Mesendoderm (in vitro differentiated cells): ENCODE measurements at regions not wholly inside any gene's neighbourhood (a gene's known extent, or its start where the extent isn't known, plus 50 kb on each side); places are given as distances from the start of the nearest gene placed in this dataset.

Experiments used
- DNase-seq: peaks from one replicate; pipeline ENCODE4 v3.0.0; 2013
- H2AK5ac ChIP-seq: 2 replicates; pipeline ENCODE4 v1.6.1; 2013; ENCODE audit warnings: low read length, inconsistent platforms
- H2BK120ac ChIP-seq: 2 replicates; pipeline ENCODE4 v1.6.1; 2013; ENCODE audit warnings: low read depth, mild to moderate bottlenecking, low read length, moderate library complexity, mixed read lengths
- H2BK15ac ChIP-seq: replicated peaks from 2 replicates; pipeline ENCODE4 v1.6.1; 2013; ENCODE audit warnings: low read depth, mild to moderate bottlenecking, moderate library complexity
- H2BK5ac ChIP-seq: 2 replicates; pipeline ENCODE4 v1.6.1; 2013; ENCODE audit warnings: low read length, inconsistent platforms
- H3K18ac ChIP-seq: 2 replicates; pipeline ENCODE4 v1.6.1; 2013; ENCODE audit warnings: mild to moderate bottlenecking, low read length, mixed read lengths
- H3K23ac ChIP-seq: one replicate; pipeline ENCODE4 v1.6.1; 2013; ENCODE audit warnings: low read length
- H3K27ac ChIP-seq: 2 replicates; pipeline ENCODE4 v1.5.1; 2013; ENCODE audit warnings: low read depth, mild to moderate bottlenecking, inconsistent platforms, low read length, moderate library complexity
- H3K27me3 ChIP-seq: 2 replicates; pipeline ENCODE4 v1.6.1; 2013; ENCODE audit warnings: low read length, control low read depth, mild to moderate bottlenecking, inconsistent platforms; ENCODE audit not compliant: insufficient read depth, poor library complexity
- H3K36me3 ChIP-seq: 2 replicates; pipeline ENCODE4 v1.6.1; 2013; ENCODE audit warnings: low read length, inconsistent platforms; ENCODE audit not compliant: control insufficient read depth, insufficient read depth
- H3K4ac ChIP-seq: one replicate; pipeline ENCODE4 v1.6.1; 2013; ENCODE audit warnings: low read depth, mild to moderate bottlenecking, low read length, moderate library complexity
- H3K4me1 ChIP-seq: 2 replicates; pipeline ENCODE4 v1.6.1; 2013; ENCODE audit warnings: low read depth, low read length, inconsistent platforms; ENCODE audit not compliant: control insufficient read depth
- H3K4me2 ChIP-seq: 2 replicates; pipeline ENCODE4 v1.6.1; 2013; ENCODE audit warnings: low read length
- H3K4me3 ChIP-seq: 2 replicates; pipeline ENCODE4 v1.5.1; 2013; ENCODE audit warnings: mild to moderate bottlenecking, low read length
- H3K56ac ChIP-seq: one replicate; pipeline ENCODE4 v1.6.1; 2013; ENCODE audit warnings: low read length
- H3K79me1 ChIP-seq: 2 replicates; pipeline ENCODE4 v1.6.1; 2013; ENCODE audit warnings: low read length, inconsistent platforms
- H3K79me2 ChIP-seq: 2 replicates; pipeline ENCODE4 v1.6.1; 2013; ENCODE audit warnings: mild to moderate bottlenecking, low read length; ENCODE audit not compliant: control insufficient read depth, insufficient read depth
- H3K9ac ChIP-seq: 2 replicates; pipeline ENCODE4 v1.6.1; 2013; ENCODE audit warnings: low read length, inconsistent platforms
- H4K5ac ChIP-seq: one replicate; pipeline ENCODE4 v1.6.1; 2013; ENCODE audit warnings: low read length
- H4K8ac ChIP-seq: one replicate; pipeline ENCODE4 v1.6.1; 2013; ENCODE audit warnings: low read depth, mild to moderate bottlenecking, control low read depth, low read length, moderate library complexity
- WGBS: extraction: QIAGEN DNeasy Blood & Tissue Kit; methylation state at CpG from one replicate; pipeline ENCODE4 v1.1.7; 2013; ENCODE audit warnings: low lambda C conversion rate, missing lambda C conversion rate; ENCODE audit not compliant: insufficient coverage; ENCODE audit errors: extremely low coverage; 5-methylcytosine and 5-hydroxymethylcytosine counted together

DNA sequence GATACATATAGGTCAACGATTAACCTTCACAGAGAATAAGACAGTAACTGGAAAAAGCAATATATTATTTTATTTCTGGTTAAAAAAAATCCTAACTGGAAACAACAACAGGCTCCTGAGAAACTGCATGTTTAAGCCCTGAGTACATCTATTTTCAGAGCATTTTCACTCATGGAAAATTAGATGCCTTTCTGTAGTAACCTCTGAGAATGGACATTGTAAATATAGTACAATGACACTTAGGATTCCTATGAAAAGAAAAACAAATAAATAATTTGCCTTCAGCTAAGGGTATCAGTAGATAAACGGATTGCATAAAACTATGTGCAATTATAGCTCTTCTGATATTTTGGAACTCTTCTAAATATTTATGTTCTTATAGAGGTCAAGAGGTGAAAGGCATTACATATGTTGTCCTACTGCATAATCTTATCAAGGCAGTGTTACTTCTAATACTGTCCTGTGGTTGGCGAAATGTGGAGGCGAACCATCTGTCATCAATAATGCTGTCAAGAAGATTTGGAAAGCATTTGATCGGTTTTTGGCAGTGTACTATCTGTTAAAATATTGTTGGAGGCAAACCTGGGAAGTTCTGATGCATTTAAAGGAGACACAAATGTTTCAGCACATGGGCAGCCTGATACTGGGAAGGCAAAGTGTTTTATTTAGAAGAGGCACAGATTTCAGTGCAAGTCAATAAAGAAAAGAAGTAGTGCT is 381.8 kb downstream of the BTG1 start:
- Histone ChIP-seq H3K27ac (no peak overlapping the region), H3K4me3 (no peak overlapping the region), H3K79me2 (no peaks in the 10 kb centered on the region), H4K5ac (no peak overlapping the region), H3K36me3 (no peaks in the 10 kb centered on the region), H3K56ac (no peak overlapping the region), H3K27me3 (no peaks in the 10 kb centered on the region), H2BK5ac (no peak overlapping the region), H3K79me1 (no peaks in the 10 kb centered on the region), H2BK15ac (no peak overlapping the region), H2AK5ac (no peak overlapping the region), H3K4ac (no peak overlapping the region), H4K8ac (no peak overlapping the region), H3K4me2 (no peak overlapping the region), H3K23ac (no peak overlapping the region), H3K4me1 (no peaks in the 10 kb centered on the region), H3K9ac (no peak overlapping the region), H3K18ac (no peak overlapping the region), H2BK120ac (no peak overlapping the region)
- DNase-seq = no peak
- no CpG with 5 or more reads among the region's 5 CpGs for WGBS

DNA sequence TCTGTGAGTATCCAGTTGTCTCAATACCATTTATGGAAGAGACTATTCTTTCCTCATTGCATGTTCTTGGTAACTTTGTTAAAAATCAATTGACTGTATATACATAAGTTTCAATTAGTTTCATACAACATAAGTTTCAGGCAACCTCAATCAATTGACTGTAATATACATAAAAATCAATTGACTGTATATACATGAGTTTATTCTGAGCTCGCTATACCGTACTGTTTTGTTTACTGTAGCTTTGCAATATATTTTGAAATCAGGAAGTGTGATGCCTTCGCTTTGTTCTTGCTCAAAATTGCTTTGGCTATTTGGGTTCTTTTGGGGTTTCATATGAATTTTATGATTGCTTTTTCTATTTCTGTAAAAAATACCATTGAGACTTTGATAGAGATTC is 392.0 kb downstream of the BTG1 start:
- Histone ChIP-seq H4K5ac (no peak overlapping the region), H3K79me2 (no peaks in the 10 kb centered on the region), H2BK120ac (no peak overlapping the region), H3K9ac (no peak overlapping the region), H2BK15ac (no peak overlapping the region), H4K8ac (no peak overlapping the region), H3K4me1 (no peaks in the 10 kb centered on the region), H3K4ac (no peak overlapping the region), H3K27me3 (no peaks in the 10 kb centered on the region), H3K27ac (no peak overlapping the region), H3K4me3 (no peak overlapping the region), H3K36me3 (no peaks in the 10 kb centered on the region), H2AK5ac (no peak overlapping the region), H2BK5ac (no peak overlapping the region), H3K18ac (no peak overlapping the region), H3K56ac (no peak overlapping the region), H3K79me1 (no peaks in the 10 kb centered on the region), H3K4me2 (no peak overlapping the region), H3K23ac (no peak overlapping the region)
- WGBS = no CpG with 5 or more reads among the region's 3 CpGs
- DNase-seq = no peak

DNA sequence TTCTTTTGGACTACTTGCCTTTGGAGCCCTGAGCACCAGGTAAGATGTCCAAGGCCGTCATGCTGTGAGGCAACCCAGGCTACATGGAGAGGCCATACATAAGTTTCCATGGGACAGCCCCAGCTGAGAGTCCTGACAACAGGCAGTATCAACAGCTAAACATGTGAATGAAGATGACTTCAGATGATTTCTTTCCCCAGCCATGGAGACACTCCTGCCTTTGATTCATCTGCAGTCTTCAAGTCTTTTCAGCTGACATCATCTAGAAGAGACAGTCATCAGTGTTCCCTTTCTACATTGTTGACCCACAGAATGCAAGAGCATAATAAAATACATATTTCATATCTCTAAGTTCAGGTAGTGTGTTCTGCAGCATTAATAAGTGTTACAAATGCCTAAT is 398.7 kb downstream of the BTG1 start:
- no peak overlapping the region for H3K4me3 ChIP-seq
- H3K9ac ChIP-seq = no peak overlapping the region
- no peak overlapping the region for H2BK15ac ChIP-seq
- H3K56ac ChIP-seq = no peak overlapping the region
- DNase-seq = no peak
- H3K27ac ChIP-seq = no peak overlapping the region
- H2BK120ac ChIP-seq = no peak overlapping the region
- no peak overlapping the region for H3K4ac ChIP-seq
- no peak overlapping the region for H2BK5ac ChIP-seq
- no peaks in the 10 kb centered on the region for H3K36me3 ChIP-seq
- no CpG with 5 or more reads among the region's 1 CpG for WGBS
- no peak overlapping the region for H4K8ac ChIP-seq
- H4K5ac ChIP-seq = no peak overlapping the region
- no peak overlapping the region for H3K18ac ChIP-seq
- H3K27me3 ChIP-seq = no peaks in the 10 kb centered on the region
- no peak overlapping the region for H3K23ac ChIP-seq
- H2AK5ac ChIP-seq = no peak overlapping the region
- H3K79me1 ChIP-seq = no peaks in the 10 kb centered on the region
- H3K4me2 ChIP-seq = no peak overlapping the region
- H3K4me1 ChIP-seq = no peaks in the 10 kb centered on the region
- no peaks in the 10 kb centered on the region for H3K79me2 ChIP-seq

DNA sequence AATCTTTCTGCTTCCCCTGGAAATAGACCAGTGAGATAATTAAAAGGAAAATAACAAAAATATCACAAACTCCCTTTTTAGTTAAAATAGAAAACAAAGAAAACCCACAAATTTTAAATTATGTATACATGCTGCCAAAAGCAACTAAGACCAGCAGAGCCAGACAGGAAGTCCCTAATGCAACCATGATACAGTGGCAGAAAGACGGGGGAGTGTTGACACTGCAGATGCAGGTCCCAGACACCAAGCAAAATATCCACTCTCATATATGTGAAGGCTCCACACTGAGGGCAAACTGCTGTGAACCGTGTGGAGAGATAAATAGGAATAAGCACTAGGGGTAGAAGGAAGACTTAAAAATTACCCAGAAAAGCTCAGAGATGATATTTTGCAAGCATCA is 401.0 kb downstream of the BTG1 start:
- Histone ChIP-seq H2BK5ac (no peak overlapping the region), H3K4me2 (no peak overlapping the region), H3K79me2 (no peaks in the 10 kb centered on the region), H3K4me3 (no peak overlapping the region), H4K5ac (no peak overlapping the region), H4K8ac (no peak overlapping the region), H3K18ac (no peak overlapping the region), H2BK120ac (no peak overlapping the region), H2BK15ac (no peak overlapping the region), H3K36me3 (no peaks in the 10 kb centered on the region), H3K4ac (no peak overlapping the region), H3K4me1 (no peaks in the 10 kb centered on the region), H2AK5ac (no peak overlapping the region), H3K23ac (no peak overlapping the region), H3K9ac (no peak overlapping the region), H3K79me1 (no peaks in the 10 kb centered on the region), H3K56ac (no peak overlapping the region), H3K27ac (no peak overlapping the region), H3K27me3 (no peaks in the 10 kb centered on the region)
- DNase-seq = no peak
- no CpG with 5 or more reads among the region's 2 CpGs for WGBS

DNA sequence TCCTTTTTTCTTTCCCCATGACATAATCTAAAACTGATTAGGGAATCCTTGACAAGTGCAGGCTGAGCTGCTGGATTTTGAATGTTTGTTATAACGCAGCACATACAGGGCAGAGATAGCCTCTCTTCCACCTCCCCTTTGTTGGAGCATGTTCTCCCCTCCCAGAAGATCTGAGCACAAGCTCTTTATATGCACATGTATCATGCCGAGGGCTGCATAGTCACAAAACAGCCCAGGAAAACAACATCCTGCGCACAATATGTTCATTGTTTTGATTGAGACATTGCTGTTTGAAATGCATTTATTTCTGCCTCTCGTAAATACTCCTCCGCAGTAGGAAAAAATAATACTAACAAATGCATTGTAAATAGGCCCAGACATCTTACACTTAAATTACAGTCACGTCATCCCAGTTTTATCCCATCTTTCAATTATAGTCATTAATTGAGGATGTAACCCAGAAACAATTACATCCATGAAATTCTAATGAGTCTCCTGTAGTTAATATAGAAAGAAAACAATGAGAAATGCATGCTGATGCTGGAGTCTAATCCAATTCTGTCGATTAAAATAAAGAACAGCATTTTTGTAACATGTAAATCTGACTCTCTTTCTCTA is 401.8 kb downstream of the BTG1 start:
- Histone ChIP-seq H3K4me2 (no peak overlapping the region), H2BK5ac (no peak overlapping the region), H3K4ac (no peak overlapping the region), H3K4me1 (no peaks in the 10 kb centered on the region), H3K9ac (no peak overlapping the region), H3K18ac (no peak overlapping the region), H3K79me2 (no peaks in the 10 kb centered on the region), H3K23ac (no peak overlapping the region), H4K5ac (no peak overlapping the region), H2BK15ac (no peak overlapping the region), H3K56ac (no peak overlapping the region), H2AK5ac (no peak overlapping the region), H3K79me1 (no peaks in the 10 kb centered on the region), H3K27me3 (no peaks in the 10 kb centered on the region), H2BK120ac (no peak overlapping the region), H3K4me3 (no peak overlapping the region), H3K36me3 (no peaks in the 10 kb centered on the region), H3K27ac (no peak overlapping the region), H4K8ac (no peak overlapping the region)
- WGBS = no CpG with 5 or more reads among the region's 7 CpGs
- no peak for DNase-seq

DNA sequence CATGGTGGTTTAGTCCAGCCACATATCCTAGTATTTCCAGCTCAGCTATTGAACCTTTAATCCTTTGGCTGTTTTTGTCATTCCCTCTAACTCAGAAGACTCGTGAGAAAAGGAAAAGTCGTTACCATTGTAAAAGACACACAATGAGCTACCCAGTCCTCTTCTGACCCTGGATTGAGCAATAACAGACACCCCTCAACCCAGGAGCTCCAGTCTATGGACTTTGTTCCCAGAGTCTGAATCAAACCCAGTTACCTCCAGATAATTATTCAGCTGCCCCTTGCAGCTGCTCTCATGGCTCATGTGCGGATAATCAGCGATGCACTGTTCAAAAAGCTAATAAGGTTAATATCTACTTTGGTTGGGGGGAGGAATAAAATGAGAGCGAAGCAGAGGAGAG is 402.4 kb downstream of the BTG1 start:
- Histone ChIP-seq H2BK15ac (no peak overlapping the region), H4K5ac (no peak overlapping the region), H2BK120ac (no peak overlapping the region), H3K79me1 (no peaks in the 10 kb centered on the region), H3K4me3 (no peak overlapping the region), H3K4me1 (no peaks in the 10 kb centered on the region), H3K18ac (no peak overlapping the region), H3K27ac (no peak overlapping the region), H3K27me3 (no peaks in the 10 kb centered on the region), H3K4ac (no peak overlapping the region), H3K79me2 (no peaks in the 10 kb centered on the region), H2AK5ac (no peak overlapping the region), H4K8ac (no peak overlapping the region), H2BK5ac (no peak overlapping the region), H3K9ac (no peak overlapping the region), H3K56ac (no peak overlapping the region), H3K36me3 (no peaks in the 10 kb centered on the region), H3K4me2 (no peak overlapping the region), H3K23ac (no peak overlapping the region)
- DNase-seq = no peak
- WGBS = no CpG with 5 or more reads among the region's 5 CpGs
